Parathyroid adenoma (tissue), 2 donors: ENCODE measurements at regions not wholly inside any gene's neighbourhood (a gene's known extent, or its start where the extent isn't known, plus 50 kb on each side); places are given as distances from the start of the nearest gene placed in this dataset.

Experiments used
- H2AFZ ChIP-seq: fragments of 300-600 bp; sonication (generic); one replicate; pipeline ENCODE4 v1.7.0; 2017; ENCODE audit warnings: antibody characterized with exemption, mild to moderate bottlenecking
- H3K27ac ChIP-seq: fragments of 300-600 bp; sonication (generic); one replicate; pipeline ENCODE4 v1.7.0; 2017
- H3K27me3 ChIP-seq: fragments of 300-600 bp; sonication (generic); one replicate; pipeline ENCODE4 v1.7.0; 2017; ENCODE audit warnings: low read length; ENCODE audit not compliant: control insufficient read depth, insufficient read depth
- H3K36me3 ChIP-seq: fragments of 300-600 bp; sonication (generic); one replicate; pipeline ENCODE4 v1.7.0; 2017; ENCODE audit warnings: low read length; ENCODE audit not compliant: control insufficient read depth, insufficient read depth
- H3K4me1 ChIP-seq: fragments of 300-600 bp; sonication (generic); one replicate; pipeline ENCODE4 v1.7.0; 2017; ENCODE audit warnings: control low read depth
- H3K4me2 ChIP-seq: fragments of 300-600 bp; sonication (generic); one replicate; pipeline ENCODE4 v1.7.0; 2017; ENCODE audit warnings: low read length
- H3K4me3 ChIP-seq: fragments of 300-600 bp; sonication (generic); one replicate; pipeline ENCODE4 v1.7.0; 2017; ENCODE audit warnings: low read depth, low read length
- H3K79me2 ChIP-seq: fragments of 300-600 bp; sonication (generic); one replicate; pipeline ENCODE4 v1.7.0; 2017; ENCODE audit warnings: control low read depth
- H3K9ac ChIP-seq: fragments of 300-600 bp; sonication (generic); one replicate; pipeline ENCODE4 v1.7.0; 2017; ENCODE audit warnings: mild to moderate bottlenecking
- H3K9me3 ChIP-seq: fragments of 300-600 bp; sonication (generic); one replicate; pipeline ENCODE4 v1.7.0; 2017; ENCODE audit warnings: low read length; ENCODE audit not compliant: control insufficient read depth
- TF ChIP-seq, protein P1 (sequence below): fragments of 300-600 bp; sonication (generic); IDR thresholded peaks from one replicate; pipeline ENCODE4 v1.7.0; 2017; ENCODE audit warnings: antibody characterized with exemption, mild to moderate bottlenecking
- donor health status: primary hyperparathyroidism.

DNA sequence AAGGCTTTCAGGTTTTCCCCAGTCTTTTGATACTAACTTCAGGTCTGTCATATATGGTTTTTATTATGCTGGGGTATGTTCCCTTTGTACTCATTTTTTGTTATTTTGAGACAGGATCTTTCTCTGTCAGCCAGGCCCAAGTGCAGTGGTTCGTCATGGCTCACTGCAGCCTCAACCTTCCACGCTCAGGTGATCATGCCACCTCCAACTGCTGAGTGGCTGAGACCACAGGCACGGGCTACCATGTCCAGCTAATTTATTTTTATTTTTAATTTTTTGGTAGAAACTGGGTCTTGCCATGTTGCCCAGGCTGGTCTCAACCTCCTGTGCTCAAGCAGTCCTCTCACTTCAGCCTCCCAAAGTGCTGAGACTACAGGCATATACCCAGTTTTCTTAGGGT is 50.6 kb upstream of the PDGFD start:
- no peaks in the 10 kb centered on the region for H3K36me3 ChIP-seq
- no peaks in the 10 kb centered on the region for H3K9me3 ChIP-seq
- H3K4me3 ChIP-seq = no peak overlapping the region
- H3K9ac ChIP-seq = no peak overlapping the region
- H3K27ac ChIP-seq = no peak overlapping the region
- no peaks in the 10 kb centered on the region for H3K4me1 ChIP-seq
- no peaks in the 10 kb centered on the region for H3K27me3 ChIP-seq
- TF ChIP-seq, protein P1, sequence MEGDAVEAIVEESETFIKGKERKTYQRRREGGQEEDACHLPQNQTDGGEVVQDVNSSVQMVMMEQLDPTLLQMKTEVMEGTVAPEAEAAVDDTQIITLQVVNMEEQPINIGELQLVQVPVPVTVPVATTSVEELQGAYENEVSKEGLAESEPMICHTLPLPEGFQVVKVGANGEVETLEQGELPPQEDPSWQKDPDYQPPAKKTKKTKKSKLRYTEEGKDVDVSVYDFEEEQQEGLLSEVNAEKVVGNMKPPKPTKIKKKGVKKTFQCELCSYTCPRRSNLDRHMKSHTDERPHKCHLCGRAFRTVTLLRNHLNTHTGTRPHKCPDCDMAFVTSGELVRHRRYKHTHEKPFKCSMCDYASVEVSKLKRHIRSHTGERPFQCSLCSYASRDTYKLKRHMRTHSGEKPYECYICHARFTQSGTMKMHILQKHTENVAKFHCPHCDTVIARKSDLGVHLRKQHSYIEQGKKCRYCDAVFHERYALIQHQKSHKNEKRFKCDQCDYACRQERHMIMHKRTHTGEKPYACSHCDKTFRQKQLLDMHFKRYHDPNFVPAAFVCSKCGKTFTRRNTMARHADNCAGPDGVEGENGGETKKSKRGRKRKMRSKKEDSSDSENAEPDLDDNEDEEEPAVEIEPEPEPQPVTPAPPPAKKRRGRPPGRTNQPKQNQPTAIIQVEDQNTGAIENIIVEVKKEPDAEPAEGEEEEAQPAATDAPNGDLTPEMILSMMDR = no peak
- H2AFZ ChIP-seq = no peak overlapping the region
- H3K4me2 ChIP-seq = no peak overlapping the region
- H3K79me2 ChIP-seq = no peaks in the 10 kb centered on the region
